ENCODE measurements at regions not wholly inside any gene's neighbourhood (a gene's known extent, or its start where the extent isn't known, plus 50 kb on each side); places are given as distances from the start of the nearest gene placed in this dataset.

DNA sequence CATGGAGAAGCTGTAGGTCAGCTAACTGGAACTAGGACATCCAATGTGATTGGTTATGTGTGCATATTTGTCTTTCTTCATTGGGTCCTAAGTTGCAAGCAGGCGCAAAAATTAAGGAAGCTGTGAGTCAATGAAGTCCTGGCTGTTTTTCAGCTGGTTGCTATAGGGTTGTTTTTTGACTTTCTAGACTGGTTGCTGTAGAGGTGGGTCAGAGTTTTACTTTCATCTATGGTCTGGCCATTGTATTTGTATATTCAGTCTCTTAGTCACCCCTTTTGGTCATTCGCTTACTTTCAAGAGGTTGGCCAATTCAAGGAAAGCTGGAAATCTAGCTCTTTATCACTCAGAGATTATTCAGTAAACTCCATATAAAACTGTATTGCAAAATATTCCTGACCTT, 62.0 kb upstream of the AMZ2 start:
- no peak for DNase-seq

DNA sequence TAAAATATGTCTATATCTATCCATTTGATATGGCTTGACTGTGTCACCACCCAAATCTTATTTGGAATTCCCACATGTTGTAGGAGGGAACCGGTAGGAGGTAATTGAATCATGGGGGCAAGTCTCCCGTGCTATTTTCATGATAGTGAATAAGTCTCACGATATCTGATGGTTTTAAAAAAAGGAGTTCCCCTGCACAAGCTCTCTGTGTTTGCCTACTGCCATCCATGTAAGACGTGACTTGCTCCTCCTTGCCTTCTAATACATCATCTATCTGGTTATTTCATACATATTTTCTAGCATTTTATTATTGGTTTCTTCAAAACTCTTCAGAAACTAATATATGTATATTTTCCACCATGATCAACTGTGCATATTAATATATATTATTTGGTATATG, 57.3 kb upstream of the AMZ2 start:
- DNase-seq = no peak

DNA sequence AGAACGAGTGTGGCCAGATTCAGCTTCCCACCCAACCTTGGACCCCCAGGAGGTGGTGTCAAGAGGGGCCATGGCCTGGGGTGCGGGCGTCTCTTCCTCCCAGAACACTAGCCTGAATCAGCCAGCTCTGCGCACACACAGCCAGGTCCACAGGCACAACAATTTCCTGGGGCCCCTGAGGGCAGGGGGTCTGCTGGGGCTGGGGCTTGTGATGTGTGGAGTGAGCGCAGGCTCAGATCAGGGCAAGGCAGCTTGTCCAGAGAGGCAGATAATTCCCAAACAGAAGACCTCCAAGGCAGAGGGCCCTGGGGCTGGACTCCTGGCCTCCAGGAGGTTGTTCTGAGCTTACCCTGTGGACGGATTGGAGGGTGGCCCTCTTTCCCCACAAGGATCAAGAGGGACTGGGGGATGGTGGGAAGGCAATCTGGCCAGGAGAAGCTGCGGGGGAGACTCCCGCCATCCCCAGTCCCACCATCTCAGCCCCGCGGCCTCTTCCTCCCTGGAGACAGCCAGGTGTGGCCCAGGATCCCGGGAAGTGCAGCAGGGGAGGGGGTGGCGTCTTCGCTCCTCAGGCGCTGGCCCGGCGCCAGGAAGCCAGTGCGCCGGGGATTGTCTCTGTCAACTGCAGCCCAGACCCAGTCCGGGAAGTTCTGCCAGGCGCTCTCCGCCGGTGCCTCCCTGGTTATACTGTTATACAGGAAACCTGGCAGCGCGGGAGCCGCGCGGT, 52.0 kb upstream of the AMZ2 start:
- peak; percentile 59 for DNase-seq

DNA sequence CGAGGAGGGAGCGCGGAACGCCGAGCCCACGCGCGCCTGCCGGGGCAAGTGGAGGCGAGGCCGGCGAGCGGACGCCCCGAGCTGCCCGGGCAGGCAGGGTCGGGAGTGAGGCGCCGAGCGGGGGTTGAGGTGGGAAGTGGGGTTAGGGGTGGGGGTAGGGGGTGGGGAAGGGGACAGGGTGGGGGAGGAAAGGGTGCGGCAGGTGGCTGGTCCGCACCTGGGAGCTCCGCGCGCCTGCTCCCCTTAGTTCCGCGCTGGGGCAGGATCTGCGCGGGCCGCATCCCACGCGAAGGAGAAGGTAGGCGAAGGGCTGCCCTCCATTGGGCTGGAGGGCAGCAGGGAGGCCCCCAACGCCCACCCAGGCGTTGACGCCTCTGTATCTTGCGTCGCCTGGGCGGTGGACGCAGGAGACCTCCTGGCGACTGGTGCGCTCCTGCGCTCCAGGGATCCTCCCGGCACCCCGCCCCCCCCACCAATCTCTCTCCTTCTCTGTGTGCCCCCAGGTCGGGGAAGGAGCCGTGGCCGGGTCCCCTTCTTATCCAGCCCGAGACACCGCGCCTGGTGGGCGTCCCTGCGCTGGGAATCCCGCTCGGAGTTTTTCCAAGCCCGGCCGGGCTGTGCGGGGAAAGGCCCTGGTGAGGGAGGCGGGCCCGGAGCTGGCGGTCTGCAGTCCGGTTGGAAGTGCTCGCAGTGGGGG, 51.3 kb upstream of the AMZ2 start:
- DNase-seq = peak; percentile 6

DNA sequence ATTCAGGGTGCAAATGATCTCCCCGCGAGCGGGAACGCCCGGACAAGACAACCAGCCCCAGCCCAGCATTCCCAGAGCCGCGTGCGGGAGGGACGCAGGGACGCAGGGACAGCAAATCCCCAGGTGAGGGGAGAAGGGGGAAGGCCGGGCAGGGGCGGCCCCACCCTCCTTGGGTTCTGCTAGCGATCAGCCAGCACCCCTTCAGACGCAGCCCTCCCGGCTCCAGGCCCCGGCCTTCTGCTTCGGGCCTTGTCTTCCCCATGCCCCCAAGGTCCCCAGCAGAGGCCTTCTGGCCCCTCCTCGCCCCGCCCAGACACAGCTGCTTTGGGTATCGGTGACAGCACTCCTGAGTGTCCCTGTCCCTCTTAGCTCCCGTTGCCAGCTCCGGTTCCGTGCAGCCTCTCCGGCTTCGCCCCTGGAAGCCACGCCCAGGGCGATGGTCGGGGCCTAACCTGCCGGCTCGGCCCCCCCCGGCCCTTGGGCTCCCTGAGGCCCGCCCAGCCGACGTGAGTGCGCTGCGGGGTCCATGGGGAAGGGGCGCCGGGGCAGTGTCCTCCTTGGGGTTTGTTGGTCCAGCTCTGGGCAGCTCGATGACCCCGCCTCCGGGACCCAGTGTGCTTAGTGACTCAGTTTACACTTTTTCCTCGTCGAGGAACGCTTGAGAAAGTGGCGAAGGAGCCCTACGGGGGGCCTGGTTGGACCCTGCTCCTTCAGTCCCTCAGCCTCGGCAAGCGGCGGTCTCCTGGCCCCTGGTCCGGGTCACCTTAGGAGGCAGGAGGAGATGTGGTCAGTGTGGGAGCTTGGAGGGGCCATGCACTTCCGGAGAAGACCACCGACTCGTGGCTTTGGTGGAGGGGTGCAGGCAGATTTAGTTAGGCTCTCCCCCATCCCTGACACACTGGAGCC, 50.5 kb upstream of the AMZ2 start:
- DNase-seq = peak; percentile 38

DNA sequence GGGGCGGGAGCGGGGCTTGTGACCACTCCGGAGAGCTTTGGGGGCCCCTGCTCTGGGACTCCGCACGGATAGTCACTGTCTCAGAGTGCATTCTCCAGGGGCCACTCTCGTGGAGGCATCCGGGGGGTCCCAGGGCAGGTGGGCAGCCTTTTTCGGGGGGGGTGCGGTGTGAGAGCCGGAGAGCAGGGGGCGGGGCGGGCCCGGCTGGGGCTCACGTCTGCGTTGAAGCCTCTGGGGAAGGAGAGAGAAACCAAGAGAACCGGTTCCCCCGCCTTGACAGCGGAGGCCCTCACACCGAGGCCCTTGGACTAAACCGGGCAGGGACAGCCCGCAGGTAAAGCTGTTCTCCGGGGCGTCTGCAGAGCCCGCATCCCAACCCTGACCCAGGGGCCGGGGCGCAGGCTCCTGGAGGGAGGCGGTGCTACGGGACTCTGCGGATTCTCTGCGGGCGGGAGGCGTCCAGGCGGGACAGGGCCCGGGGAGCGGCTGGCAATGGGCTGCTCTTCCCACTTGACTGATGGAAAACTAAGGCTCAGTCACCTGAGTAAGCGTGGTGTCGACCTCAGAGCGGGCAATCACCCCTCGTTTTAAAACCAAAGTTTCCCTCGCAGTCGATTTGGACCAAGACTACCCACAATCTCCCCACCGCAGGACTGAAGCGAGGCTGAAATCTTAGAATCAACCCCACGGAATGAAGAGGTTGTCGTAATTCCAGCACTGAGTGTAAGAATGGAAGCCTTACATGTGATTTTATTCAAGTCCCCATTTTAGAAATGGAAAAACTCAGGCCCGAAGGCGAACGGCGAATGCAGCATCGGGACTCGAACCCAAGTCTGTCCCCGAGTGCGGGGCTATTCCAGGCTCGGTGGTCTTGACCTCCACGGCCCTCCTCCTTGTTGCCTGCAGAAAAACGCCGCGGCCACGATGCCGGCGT, 49.6 kb upstream of the AMZ2 start:
- no peak for DNase-seq

Measured in NCI-H146 (cell line).